ENCODE measurements at regions not wholly inside any gene's neighbourhood (a gene's known extent, or its start where the extent isn't known, plus 50 kb on each side); places are given as distances from the start of the nearest gene placed in this dataset.

DNA sequence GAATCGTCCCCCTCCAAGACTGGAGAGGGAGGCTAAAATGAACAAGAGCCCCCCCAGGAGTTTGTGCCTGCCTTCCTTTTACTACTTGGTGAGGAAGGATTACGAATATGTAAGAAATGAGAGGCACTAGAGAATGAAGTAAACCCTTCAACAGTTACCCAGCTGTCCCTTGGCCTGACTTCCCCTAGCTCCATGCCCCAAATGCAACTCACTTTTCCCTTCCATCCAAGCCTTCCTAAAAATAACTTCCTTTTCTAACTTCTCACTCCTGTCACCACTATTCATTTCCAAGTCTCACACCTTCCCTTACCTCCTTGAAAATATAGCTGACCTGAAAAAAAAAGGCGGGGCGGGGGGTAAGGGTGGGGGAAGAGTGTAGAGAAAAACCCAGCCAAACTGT, 96.6 kb upstream of the HNRNPU start:
- no peak overlapping the region for H3K4me3 ChIP-seq
- DNase-seq (ENCODE audit: low read depth, low spot score): no peak
- ATAC-seq: no peak
- no peak overlapping the region for H3K27ac ChIP-seq (ENCODE audit: control insufficient read depth, insufficient read depth)
- H4K20me1 ChIP-seq (ENCODE audit: control insufficient read depth, insufficient read depth): no peaks in the 10 kb centered on the region
- BruUV-seq (replicated peaks): no TSS peak
- H3K27me3 ChIP-seq (replicated peaks in 1 of 2; ENCODE audit: control insufficient read depth in 2 of 2, insufficient read depth in 2 of 2, low read length in 1 of 2): no peaks in the 10 kb centered on the region
- H3K79me2 ChIP-seq (ENCODE audit: control insufficient read depth, insufficient read depth, low read length): no peaks in the 10 kb centered on the region
- H3K9ac ChIP-seq (ENCODE audit: control insufficient read depth, insufficient read depth, low read length): no peak overlapping the region
- peaks cover 13% of the 10 kb centered on the region for H3K4me1 ChIP-seq (ENCODE audit: control insufficient read depth, insufficient read depth, low read length)
- ChIA-PET SMC1A (ENCODE audit: uncharacterized antibody, unreplicated experiment) (interaction anchor here (1.5 kb wide), 1 partner anchor 11 kb away, joined by 4 read pairs; no protein-coding TSS in a partner anchor), RAD21 (ENCODE audit: unreplicated experiment) (interaction anchor here (0.7 kb wide), 1 partner anchor 356 kb away, joined by 4 read pairs; no protein-coding TSS in a partner anchor), CTCF (interaction anchor here (1.2 kb wide), 1 partner anchor 82 kb away, joined by 3 read pairs; no protein-coding TSS in a partner anchor), POLR2A (interaction anchor here (1.6 kb wide), 1 partner anchor 9 kb away, joined by 5 read pairs; a partner anchor contains a TSS)
- in situ Hi-C loops (cut with MboI) (no loop called here), intact Hi-C loops (cut with micrococcal nuclease; ENCODE audit: unreplicated experiment) (no loop called here)
- no peaks in the 10 kb centered on the region for H3K36me3 ChIP-seq (ENCODE audit: control insufficient read depth in 2 of 2, insufficient read depth in 2 of 2, low read length in 1 of 2)
- H3K9me3 ChIP-seq (replicated peaks; ENCODE audit: control insufficient read depth, insufficient read depth, low read length): no peaks in the 10 kb centered on the region
- TF ChIP-seq CHD4 (IDR thresholded peaks at IDR 0.05) (no peak), KDM1A (IDR thresholded peaks at IDR 0.05; ENCODE audit: borderline replicate concordance) (no peak), FOXK2 (IDR thresholded peaks at IDR 0.05) (no peak), WRNIP1 (IDR thresholded peaks at IDR 0.05; ENCODE audit: borderline replicate concordance, low read depth, low read length) (no peak), ESRRA (IDR thresholded peaks at IDR 0.05; ENCODE audit: low read length) (no peak), NFYB (IDR thresholded peaks at IDR 0.05; ENCODE audit: insufficient read depth, low read depth, low read length) (no peak), BHLHE40 (IDR thresholded peaks at IDR 0.05; ENCODE audit: borderline replicate concordance in 1 of 2, low read depth in 2 of 2, low read length in 1 of 2) (no peak), RELA (IDR thresholded peaks at IDR 0.05; ENCODE audit: borderline replicate concordance, partially characterized antibody) (no peak), POU2F2 (IDR thresholded peaks at IDR 0.05; ENCODE audit: borderline replicate concordance, low read depth, low read length) (no peak), DPF2 (IDR thresholded peaks at IDR 0.05) (no peak)
- no peak overlapping the region for H3K4me2 ChIP-seq (ENCODE audit: control insufficient read depth, insufficient read depth)
- 84% methylated on average over 4 of the region's 4 CpGs for WGBS (ENCODE audit: insufficient coverage, insufficient replicate concordance, low lambda C conversion rate, missing lambda C conversion rate)
- no peak for FAIRE-seq
- no peak overlapping the region for H2AFZ ChIP-seq (ENCODE audit: control insufficient read depth, low read depth, low read length)
